Mesendoderm (in vitro differentiated cells): ENCODE measurements at regions not wholly inside any gene's neighbourhood (a gene's known extent, or its start where the extent isn't known, plus 50 kb on each side); places are given as distances from the start of the nearest gene placed in this dataset.

ENCODE experiments used
- DNase-seq: peaks from one replicate; pipeline ENCODE4 v3.0.0; 2013
- H2AK5ac ChIP-seq: 2 replicates; pipeline ENCODE4 v1.6.1; 2013; ENCODE audit warnings: low read length, inconsistent platforms
- H2BK120ac ChIP-seq: 2 replicates; pipeline ENCODE4 v1.6.1; 2013; ENCODE audit warnings: low read depth, mild to moderate bottlenecking, low read length, moderate library complexity, mixed read lengths
- H2BK15ac ChIP-seq: replicated peaks from 2 replicates; pipeline ENCODE4 v1.6.1; 2013; ENCODE audit warnings: low read depth, mild to moderate bottlenecking, moderate library complexity
- H2BK5ac ChIP-seq: 2 replicates; pipeline ENCODE4 v1.6.1; 2013; ENCODE audit warnings: low read length, inconsistent platforms
- H3K18ac ChIP-seq: 2 replicates; pipeline ENCODE4 v1.6.1; 2013; ENCODE audit warnings: mild to moderate bottlenecking, low read length, mixed read lengths
- H3K23ac ChIP-seq: one replicate; pipeline ENCODE4 v1.6.1; 2013; ENCODE audit warnings: low read length
- H3K27ac ChIP-seq: 2 replicates; pipeline ENCODE4 v1.5.1; 2013; ENCODE audit warnings: low read depth, mild to moderate bottlenecking, inconsistent platforms, low read length, moderate library complexity
- H3K27me3 ChIP-seq: 2 replicates; pipeline ENCODE4 v1.6.1; 2013; ENCODE audit warnings: low read length, control low read depth, mild to moderate bottlenecking, inconsistent platforms; ENCODE audit not compliant: insufficient read depth, poor library complexity
- H3K36me3 ChIP-seq: 2 replicates; pipeline ENCODE4 v1.6.1; 2013; ENCODE audit warnings: low read length, inconsistent platforms; ENCODE audit not compliant: control insufficient read depth, insufficient read depth
- H3K4ac ChIP-seq: one replicate; pipeline ENCODE4 v1.6.1; 2013; ENCODE audit warnings: low read depth, mild to moderate bottlenecking, low read length, moderate library complexity
- H3K4me1 ChIP-seq: 2 replicates; pipeline ENCODE4 v1.6.1; 2013; ENCODE audit warnings: low read depth, low read length, inconsistent platforms; ENCODE audit not compliant: control insufficient read depth
- H3K4me2 ChIP-seq: 2 replicates; pipeline ENCODE4 v1.6.1; 2013; ENCODE audit warnings: low read length
- H3K4me3 ChIP-seq: 2 replicates; pipeline ENCODE4 v1.5.1; 2013; ENCODE audit warnings: mild to moderate bottlenecking, low read length
- H3K56ac ChIP-seq: one replicate; pipeline ENCODE4 v1.6.1; 2013; ENCODE audit warnings: low read length
- H3K79me1 ChIP-seq: 2 replicates; pipeline ENCODE4 v1.6.1; 2013; ENCODE audit warnings: low read length, inconsistent platforms
- H3K79me2 ChIP-seq: 2 replicates; pipeline ENCODE4 v1.6.1; 2013; ENCODE audit warnings: mild to moderate bottlenecking, low read length; ENCODE audit not compliant: control insufficient read depth, insufficient read depth
- H3K9ac ChIP-seq: 2 replicates; pipeline ENCODE4 v1.6.1; 2013; ENCODE audit warnings: low read length, inconsistent platforms
- H4K5ac ChIP-seq: one replicate; pipeline ENCODE4 v1.6.1; 2013; ENCODE audit warnings: low read length
- H4K8ac ChIP-seq: one replicate; pipeline ENCODE4 v1.6.1; 2013; ENCODE audit warnings: low read depth, mild to moderate bottlenecking, control low read depth, low read length, moderate library complexity
- WGBS: extraction: QIAGEN DNeasy Blood & Tissue Kit; methylation state at CpG from one replicate; pipeline ENCODE4 v1.1.7; 2013; ENCODE audit warnings: low lambda C conversion rate, missing lambda C conversion rate; ENCODE audit not compliant: insufficient coverage; ENCODE audit errors: extremely low coverage; 5-methylcytosine and 5-hydroxymethylcytosine counted together

GRCh38 chr5:163885117-163885516, 379.7 kb downstream of the MAT2B start:
- Histone ChIP-seq H3K18ac (no peak overlapping the region), H3K56ac (no peak overlapping the region), H4K8ac (no peak overlapping the region), H3K4me2 (no peak overlapping the region), H3K4ac (no peak overlapping the region), H2AK5ac (no peak overlapping the region), H3K4me3 (no peak overlapping the region), H3K36me3 (no peaks in the 10 kb centered on the region), H3K23ac (no peak overlapping the region), H2BK120ac (no peak overlapping the region), H2BK5ac (no peak overlapping the region), H3K27me3 (no peaks in the 10 kb centered on the region), H3K79me2 (no peaks in the 10 kb centered on the region), H4K5ac (no peak overlapping the region), H3K79me1 (no peaks in the 10 kb centered on the region), H2BK15ac (no peak overlapping the region), H3K27ac (no peak overlapping the region), H3K9ac (no peak overlapping the region), H3K4me1 (no peaks in the 10 kb centered on the region)
- no peak for DNase-seq
- WGBS, result no CpG with 5 or more reads among the region's 2 CpGs

- H3K79me2 ChIP-seq, result no peaks in the 10 kb centered on the region
- no peak overlapping the region for H2BK15ac ChIP-seq
- H3K27ac ChIP-seq, result no peak overlapping the region
- H3K4me3 ChIP-seq, result no peak overlapping the region
- no peaks in the 10 kb centered on the region for H3K27me3 ChIP-seq
- H4K5ac ChIP-seq, result no peak overlapping the region
- H2AK5ac ChIP-seq, result no peak overlapping the region
- no peak overlapping the region for H2BK5ac ChIP-seq
- H3K36me3 ChIP-seq, result no peaks in the 10 kb centered on the region
- no peak overlapping the region for H3K4me2 ChIP-seq
- no peak overlapping the region for H3K9ac ChIP-seq
- H3K4me1 ChIP-seq, result no peaks in the 10 kb centered on the region
- no peak for DNase-seq
- H3K56ac ChIP-seq, result no peak overlapping the region
- no peak overlapping the region for H2BK120ac ChIP-seq
- no peak overlapping the region for H3K23ac ChIP-seq
- H3K4ac ChIP-seq, result no peak overlapping the region
- no peaks in the 10 kb centered on the region for H3K79me1 ChIP-seq
- no CpG with 5 or more reads among the region's 2 CpGs for WGBS
- no peak overlapping the region for H3K18ac ChIP-seq
- no peak overlapping the region for H4K8ac ChIP-seq
Measured at GRCh38 chr5:163887854-163888253, 382.4 kb downstream of the MAT2B start.

GRCh38 chr5:163888366-163888765, 382.9 kb downstream of the MAT2B start:
- H3K79me1 ChIP-seq, result no peaks in the 10 kb centered on the region
- no peak for DNase-seq
- no peak overlapping the region for H2AK5ac ChIP-seq
- H3K36me3 ChIP-seq, result no peaks in the 10 kb centered on the region
- H4K8ac ChIP-seq, result no peak overlapping the region
- no peak overlapping the region for H2BK5ac ChIP-seq
- H3K27ac ChIP-seq, result no peak overlapping the region
- H3K4me2 ChIP-seq, result no peak overlapping the region
- no peak overlapping the region for H3K18ac ChIP-seq
- H3K56ac ChIP-seq, result no peak overlapping the region
- H2BK15ac ChIP-seq, result no peak overlapping the region
- no peaks in the 10 kb centered on the region for H3K79me2 ChIP-seq
- no peak overlapping the region for H3K4me3 ChIP-seq
- no peak overlapping the region for H2BK120ac ChIP-seq
- no peaks in the 10 kb centered on the region for H3K4me1 ChIP-seq
- H3K9ac ChIP-seq, result no peak overlapping the region
- no peak overlapping the region for H4K5ac ChIP-seq
- H3K27me3 ChIP-seq, result no peaks in the 10 kb centered on the region
- H3K4ac ChIP-seq, result no peak overlapping the region
- WGBS, result no CpG with 5 or more reads among the region's 4 CpGs
- no peak overlapping the region for H3K23ac ChIP-seq

- H4K5ac ChIP-seq, result no peak overlapping the region
- no peak overlapping the region for H2AK5ac ChIP-seq
- no peak overlapping the region for H3K9ac ChIP-seq
- H3K36me3 ChIP-seq, result no peaks in the 10 kb centered on the region
- H3K27me3 ChIP-seq, result no peaks in the 10 kb centered on the region
- no peaks in the 10 kb centered on the region for H3K4me1 ChIP-seq
- no peak for DNase-seq
- H3K27ac ChIP-seq, result no peak overlapping the region
- no peak overlapping the region for H3K18ac ChIP-seq
- no peaks in the 10 kb centered on the region for H3K79me1 ChIP-seq
- no peak overlapping the region for H4K8ac ChIP-seq
- H2BK15ac ChIP-seq, result no peak overlapping the region
- no peak overlapping the region for H3K4ac ChIP-seq
- H2BK5ac ChIP-seq, result no peak overlapping the region
- H3K79me2 ChIP-seq, result no peaks in the 10 kb centered on the region
- H3K23ac ChIP-seq, result no peak overlapping the region
- no peak overlapping the region for H2BK120ac ChIP-seq
- no peak overlapping the region for H3K56ac ChIP-seq
- H3K4me2 ChIP-seq, result no peak overlapping the region
- H3K4me3 ChIP-seq, result no peak overlapping the region
Measured at GRCh38 chr5:163889369-163889768, 383.9 kb downstream of the MAT2B start.

GRCh38 chr5:163890261-163890660, 384.8 kb downstream of the MAT2B start:
- Histone ChIP-seq H2AK5ac (no peak overlapping the region), H3K27me3 (no peaks in the 10 kb centered on the region), H3K27ac (no peak overlapping the region), H3K18ac (no peak overlapping the region), H4K8ac (no peak overlapping the region), H2BK5ac (no peak overlapping the region), H3K23ac (no peak overlapping the region), H3K4ac (no peak overlapping the region), H3K79me2 (no peaks in the 10 kb centered on the region), H2BK120ac (no peak overlapping the region), H2BK15ac (no peak overlapping the region), H3K4me2 (no peak overlapping the region), H3K79me1 (no peaks in the 10 kb centered on the region), H3K36me3 (no peaks in the 10 kb centered on the region), H3K4me1 (no peaks in the 10 kb centered on the region), H3K56ac (no peak overlapping the region), H4K5ac (no peak overlapping the region), H3K4me3 (no peak overlapping the region), H3K9ac (no peak overlapping the region)
- DNase-seq, result no peak
- WGBS, result no CpG with 5 or more reads among the region's 2 CpGs

GRCh38 chr5:163893281-163893680, 387.9 kb downstream of the MAT2B start:
- Histone ChIP-seq H3K9ac (no peak overlapping the region), H3K4me2 (no peak overlapping the region), H3K27me3 (no peaks in the 10 kb centered on the region), H3K4me3 (no peak overlapping the region), H2BK120ac (no peak overlapping the region), H2BK15ac (no peak overlapping the region), H2BK5ac (no peak overlapping the region), H3K56ac (no peak overlapping the region), H4K5ac (no peak overlapping the region), H4K8ac (no peak overlapping the region), H3K79me1 (no peaks in the 10 kb centered on the region), H3K4ac (no peak overlapping the region), H2AK5ac (no peak overlapping the region), H3K27ac (no peak overlapping the region), H3K36me3 (no peaks in the 10 kb centered on the region), H3K18ac (no peak overlapping the region), H3K79me2 (no peaks in the 10 kb centered on the region), H3K23ac (no peak overlapping the region), H3K4me1 (no peaks in the 10 kb centered on the region)
- DNase-seq, result no peak
- WGBS, result no CpG with 5 or more reads among the region's 2 CpGs
